ENCODE measurements at regions not wholly inside any gene's neighbourhood (a gene's known extent, or its start where the extent isn't known, plus 50 kb on each side); places are given as distances from the start of the nearest gene placed in this dataset.

- peaks cover 7% of the 10 kb centered on the region; the same call in 2 of the 3 replicates for H3K4me1 Mint-ChIP-seq
Observed at GRCh38 chr6:112833581-112834131, 486.5 kb downstream of the RFPL4B start.

More at GRCh38 chr6:112833581-112834131, 486.5 kb downstream of the RFPL4B start:
- H3K27me3 Mint-ChIP-seq (ENCODE audit: insufficient read depth, low read depth, poor library complexity): no peaks in the 10 kb centered on the region
- Histone ChIP-seq H3K36me3 (ENCODE audit: insufficient read depth) (no peaks in the 10 kb centered on the region), H3K27ac (ENCODE audit: low read depth) (no peak overlapping the region), H3K4me2 (no peak overlapping the region), H3K4me1 (ENCODE audit: insufficient read depth) (no peaks in the 10 kb centered on the region), H3F3A (replicated peaks; ENCODE audit: low read depth) (no peaks in the 10 kb centered on the region), H3K27me3 (ENCODE audit: insufficient read depth) (no peaks in the 10 kb centered on the region), H3K4me3 (no peak overlapping the region), H3K9me2 (ENCODE audit: insufficient read depth) (0 out of 2 replicates have a peak, but pooled peaks cover 2% of the 10 kb centered on the region), H2AFZ (no peak overlapping the region), H3K79me2 (replicated peaks; ENCODE audit: insufficient read depth) (no peaks in the 10 kb centered on the region), H4K20me1 (replicated peaks; ENCODE audit: insufficient read depth) (no peaks in the 10 kb centered on the region)
- H3K4me3 Mint-ChIP-seq: no peak overlapping the region
- TF ChIP-seq EZH2 (IDR thresholded peaks at IDR 0.05; ENCODE audit: low read depth, unreplicated experiment): no peak
- no peak for TF ChIP-seq CREB1 (CRISPR knock-in tag; IDR thresholded peaks at IDR 0.05; ENCODE audit: low read depth)
- TF ChIP-seq NANOG (IDR thresholded peaks at IDR 0.05; ENCODE audit: borderline replicate concordance): no peak
- no peak for TF ChIP-seq STAT1 (IDR thresholded peaks at IDR 0.05; ENCODE audit: unreplicated experiment)
- no peak for TF ChIP-seq EZH2phosphoT487 (IDR thresholded peaks at IDR 0.05; ENCODE audit: unreplicated experiment)
- TF ChIP-seq, protein P1, sequence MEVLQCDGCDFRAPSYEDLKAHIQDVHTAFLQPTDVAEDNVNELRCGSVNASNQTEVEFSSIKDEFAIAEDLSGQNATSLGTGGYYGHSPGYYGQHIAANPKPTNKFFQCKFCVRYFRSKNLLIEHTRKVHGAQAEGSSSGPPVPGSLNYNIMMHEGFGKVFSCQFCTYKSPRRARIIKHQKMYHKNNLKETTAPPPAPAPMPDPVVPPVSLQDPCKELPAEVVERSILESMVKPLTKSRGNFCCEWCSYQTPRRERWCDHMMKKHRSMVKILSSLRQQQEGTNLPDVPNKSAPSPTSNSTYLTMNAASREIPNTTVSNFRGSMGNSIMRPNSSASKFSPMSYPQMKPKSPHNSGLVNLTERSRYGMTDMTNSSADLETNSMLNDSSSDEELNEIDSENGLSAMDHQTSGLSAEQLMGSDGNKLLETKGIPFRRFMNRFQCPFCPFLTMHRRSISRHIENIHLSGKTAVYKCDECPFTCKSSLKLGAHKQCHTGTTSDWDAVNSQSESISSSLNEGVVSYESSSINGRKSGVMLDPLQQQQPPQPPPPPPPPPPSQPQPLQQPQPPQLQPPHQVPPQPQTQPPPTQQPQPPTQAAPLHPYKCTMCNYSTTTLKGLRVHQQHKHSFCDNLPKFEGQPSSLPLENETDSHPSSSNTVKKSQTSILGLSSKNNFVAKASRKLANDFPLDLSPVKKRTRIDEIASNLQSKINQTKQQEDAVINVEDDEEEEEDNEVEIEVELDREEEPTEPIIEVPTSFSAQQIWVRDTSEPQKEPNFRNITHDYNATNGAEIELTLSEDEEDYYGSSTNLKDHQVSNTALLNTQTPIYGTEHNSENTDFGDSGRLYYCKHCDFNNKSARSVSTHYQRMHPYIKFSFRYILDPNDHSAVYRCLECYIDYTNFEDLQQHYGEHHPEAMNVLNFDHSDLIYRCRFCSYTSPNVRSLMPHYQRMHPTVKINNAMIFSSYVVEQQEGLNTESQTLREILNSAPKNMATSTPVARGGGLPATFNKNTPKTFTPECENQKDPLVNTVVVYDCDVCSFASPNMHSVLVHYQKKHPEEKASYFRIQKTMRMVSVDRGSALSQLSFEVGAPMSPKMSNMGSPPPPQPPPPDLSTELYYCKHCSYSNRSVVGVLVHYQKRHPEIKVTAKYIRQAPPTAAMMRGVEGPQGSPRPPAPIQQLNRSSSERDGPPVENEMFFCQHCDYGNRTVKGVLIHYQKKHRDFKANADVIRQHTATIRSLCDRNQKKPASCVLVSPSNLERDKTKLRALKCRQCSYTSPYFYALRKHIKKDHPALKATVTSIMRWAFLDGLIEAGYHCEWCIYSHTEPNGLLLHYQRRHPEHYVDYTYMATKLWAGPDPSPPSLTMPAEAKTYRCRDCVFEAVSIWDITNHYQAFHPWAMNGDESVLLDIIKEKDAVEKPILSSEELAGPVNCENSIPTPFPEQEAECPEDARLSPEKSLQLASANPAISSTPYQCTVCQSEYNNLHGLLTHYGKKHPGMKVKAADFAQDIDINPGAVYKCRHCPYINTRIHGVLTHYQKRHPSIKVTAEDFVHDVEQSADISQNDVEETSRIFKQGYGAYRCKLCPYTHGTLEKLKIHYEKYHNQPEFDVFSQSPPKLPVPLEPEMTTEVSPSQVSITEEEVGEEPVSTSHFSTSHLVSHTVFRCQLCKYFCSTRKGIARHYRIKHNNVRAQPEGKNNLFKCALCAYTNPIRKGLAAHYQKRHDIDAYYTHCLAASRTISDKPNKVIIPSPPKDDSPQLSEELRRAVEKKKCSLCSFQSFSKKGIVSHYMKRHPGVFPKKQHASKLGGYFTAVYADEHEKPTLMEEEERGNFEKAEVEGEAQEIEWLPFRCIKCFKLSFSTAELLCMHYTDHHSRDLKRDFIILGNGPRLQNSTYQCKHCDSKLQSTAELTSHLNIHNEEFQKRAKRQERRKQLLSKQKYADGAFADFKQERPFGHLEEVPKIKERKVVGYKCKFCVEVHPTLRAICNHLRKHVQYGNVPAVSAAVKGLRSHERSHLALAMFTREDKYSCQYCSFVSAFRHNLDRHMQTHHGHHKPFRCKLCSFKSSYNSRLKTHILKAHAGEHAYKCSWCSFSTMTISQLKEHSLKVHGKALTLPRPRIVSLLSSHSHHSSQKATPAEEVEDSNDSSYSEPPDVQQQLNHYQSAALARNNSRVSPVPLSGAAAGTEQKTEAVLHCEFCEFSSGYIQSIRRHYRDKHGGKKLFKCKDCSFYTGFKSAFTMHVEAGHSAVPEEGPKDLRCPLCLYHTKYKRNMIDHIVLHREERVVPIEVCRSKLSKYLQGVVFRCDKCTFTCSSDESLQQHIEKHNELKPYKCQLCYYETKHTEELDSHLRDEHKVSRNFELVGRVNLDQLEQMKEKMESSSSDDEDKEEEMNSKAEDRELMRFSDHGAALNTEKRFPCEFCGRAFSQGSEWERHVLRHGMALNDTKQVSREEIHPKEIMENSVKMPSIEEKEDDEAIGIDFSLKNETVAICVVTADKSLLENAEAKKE (CRISPR knock-in tag; IDR thresholded peaks at IDR 0.05): no peak
- TF ChIP-seq ZNF114 (CRISPR knock-in tag; IDR thresholded peaks at IDR 0.05): no peak
- TF ChIP-seq POLR2AphosphoS5 (IDR thresholded peaks at IDR 0.05; ENCODE audit: low read depth): no peak
- no peak for TF ChIP-seq CTCF (conservative IDR thresholded peaks at IDR 0.05; ENCODE audit: low read depth in 2 of 2)
- no peak for TF ChIP-seq JUNB (IDR thresholded peaks at IDR 0.05; ENCODE audit: unreplicated experiment)
- no peak for TF ChIP-seq ETS1 (IDR thresholded peaks at IDR 0.05)
- H3K9me3 Mint-ChIP-seq: no peaks in the 10 kb centered on the region
- H3K36me3 Mint-ChIP-seq (ENCODE audit: low read depth): no peaks in the 10 kb centered on the region
- no peak overlapping the region for H3K27ac Mint-ChIP-seq
- ATAC-seq (no peak), DNase-seq (ENCODE audit: low spot score) (no peak)
